ENCODE measurements at regions not wholly inside any gene's neighbourhood (a gene's known extent, or its start where the extent isn't known, plus 50 kb on each side); places are given as distances from the start of the nearest gene placed in this dataset.
"Not testable (repeated sequence)": the region's sequence is repeated elsewhere in the genome, so short reads cannot be mapped to it uniquely, and the experiment has no call there.

DNA sequence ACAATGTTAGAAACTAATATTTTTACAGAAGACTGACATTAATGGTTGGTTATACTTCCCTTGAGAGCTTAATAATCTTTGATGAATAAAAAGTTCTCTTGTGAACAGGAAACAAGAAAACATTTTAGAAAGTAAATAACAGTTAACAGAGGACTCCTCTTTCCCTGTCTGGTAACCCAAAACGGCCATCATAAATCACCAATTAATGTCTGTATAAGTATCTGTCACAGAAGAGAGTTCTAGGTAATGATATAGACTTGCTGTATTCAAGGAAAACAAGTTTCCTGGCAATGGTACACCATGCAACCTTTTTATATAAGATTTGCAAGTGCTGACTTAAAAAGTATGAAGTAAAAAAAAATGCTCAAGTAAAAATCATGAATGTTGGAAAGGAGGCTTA, 426.7 kb downstream of the SOX2 start:
- DNase-seq (ENCODE audit: low spot score), result no peak

- DNase-seq (ENCODE audit: low spot score), result no peak
These were observed 428.1 kb downstream of the SOX2 start for GRCh38 chr3:182139627-182140357.

DNA sequence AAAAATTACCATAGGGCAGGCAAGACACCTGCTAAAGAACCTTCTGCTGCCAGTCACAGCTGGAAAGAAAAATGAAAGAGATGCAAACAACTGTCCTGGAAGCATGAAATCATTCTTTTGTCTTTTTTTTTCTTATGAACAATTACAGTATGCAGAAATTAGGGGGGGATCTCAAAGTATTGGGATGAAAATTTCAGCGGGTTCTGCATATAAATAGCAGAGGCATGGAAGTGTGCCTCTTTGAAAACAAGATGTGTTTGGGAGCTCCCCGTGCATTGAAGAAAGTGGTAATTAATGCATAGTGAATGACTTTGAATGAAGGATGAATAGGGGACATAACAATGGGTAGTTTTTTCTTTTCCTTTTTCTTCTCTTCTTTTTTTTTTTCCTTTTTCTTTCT, 431.2 kb downstream of the SOX2 start:
- DNase-seq (ENCODE audit: low spot score), result no peak

- no peak for DNase-seq (ENCODE audit: low spot score)
These were observed 432.2 kb downstream of the SOX2 start for GRCh38 chr3:182143903-182144302.

- no peak for DNase-seq (ENCODE audit: low spot score)
These were observed 436.6 kb downstream of the SOX2 start for GRCh38 chr3:182148360-182148759.

- DNase-seq (ENCODE audit: low spot score), result no peak
These were observed 437.9 kb downstream of the SOX2 start for GRCh38 chr3:182149594-182149993.

DNA sequence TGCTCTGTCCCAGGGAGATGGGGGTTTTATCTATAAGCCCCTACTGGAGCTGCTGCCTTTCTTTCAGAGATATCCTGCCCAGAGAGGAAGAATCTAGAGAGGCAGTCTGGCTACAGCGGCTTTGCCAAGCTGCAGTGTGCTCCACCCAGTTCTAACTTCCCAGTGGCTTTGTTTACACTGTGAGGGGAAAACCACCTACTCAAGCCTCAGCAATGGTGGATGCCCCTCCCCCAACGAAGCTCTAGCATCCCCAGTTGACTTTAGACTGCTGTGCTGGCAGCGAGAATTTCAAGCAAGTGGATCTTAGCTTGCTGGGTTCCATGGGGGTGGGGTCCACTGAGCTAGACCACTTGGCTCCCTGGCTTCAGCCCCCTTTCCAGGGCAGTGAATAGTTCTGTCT, 444.6 kb downstream of the SOX2 start:
- DNase-seq (ENCODE audit: low spot score), result not testable (repeated sequence)

GRCh38 chr3:182165234-182165633, 453.5 kb downstream of the SOX2 start:
- DNase-seq (ENCODE audit: low spot score), result no peak

GRCh38 chr3:182172534-182172933, 460.8 kb downstream of the SOX2 start:
- no peak for DNase-seq (ENCODE audit: low spot score)

GRCh38 chr3:182178488-182179200, 466.9 kb downstream of the SOX2 start:
- DNase-seq (ENCODE audit: low spot score), result no peak

- no peak for DNase-seq (ENCODE audit: low spot score)
These were observed 467.9 kb downstream of the SOX2 start for GRCh38 chr3:182179631-182180030.

GRCh38 chr3:182180654-182181385, 469.1 kb downstream of the SOX2 start:
- no peak for DNase-seq (ENCODE audit: low spot score)

GRCh38 chr3:182182531-182182968, 470.8 kb downstream of the SOX2 start:
- DNase-seq (ENCODE audit: low spot score), result no peak

DNA sequence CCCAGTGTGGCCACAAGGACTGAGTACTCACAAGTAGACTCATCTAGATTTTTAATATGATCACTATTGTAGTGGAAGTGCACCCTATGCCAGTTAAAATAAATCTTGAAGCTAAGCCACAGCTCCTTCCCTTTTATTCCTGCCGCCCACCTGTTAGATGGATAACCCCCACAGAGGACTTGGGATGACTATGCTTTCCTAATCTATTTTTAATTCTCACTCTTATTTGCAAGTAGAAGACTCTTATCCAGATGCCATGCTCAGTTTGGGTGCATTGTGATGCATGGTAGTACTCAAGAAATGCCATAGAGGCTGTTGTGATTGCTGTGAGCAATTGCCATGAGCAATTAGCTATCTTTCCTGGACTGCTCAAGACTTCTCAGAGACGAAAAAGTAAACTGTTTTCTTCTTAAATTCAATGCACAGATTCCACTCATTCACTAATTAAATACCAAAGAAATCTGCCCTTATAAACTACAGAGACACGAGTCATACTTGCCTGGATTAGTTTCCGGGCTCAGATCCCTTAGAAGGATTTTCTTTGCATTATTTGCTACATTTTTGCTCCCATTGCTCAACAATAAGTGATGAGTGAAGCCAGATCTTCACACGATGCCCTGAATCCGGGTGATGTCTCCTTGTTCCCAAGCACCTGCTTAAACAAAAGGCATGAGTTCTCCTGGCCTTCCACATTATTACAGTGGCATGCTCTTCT, 472.1 kb downstream of the SOX2 start:
- DNase-seq (ENCODE audit: low spot score), result no peak

DNA sequence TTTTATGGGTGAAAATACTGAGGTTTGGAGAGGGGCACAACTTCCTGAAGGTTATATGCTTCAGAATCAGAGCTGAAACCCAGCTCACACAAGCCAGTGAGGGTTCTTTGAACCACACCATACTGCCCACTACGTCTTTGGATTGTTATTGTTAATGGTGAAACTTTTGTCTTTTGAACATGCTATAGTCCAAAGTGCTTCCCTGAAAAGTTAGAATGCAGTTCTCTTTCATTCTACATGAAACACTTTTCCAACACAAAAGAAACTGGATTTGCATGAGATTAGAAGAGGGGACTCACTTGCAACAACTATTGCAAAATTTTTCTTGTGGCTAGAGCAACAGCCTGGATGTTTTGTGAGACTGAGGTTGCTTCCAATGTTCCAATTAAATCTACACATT, 473.6 kb downstream of the SOX2 start:
- DNase-seq (ENCODE audit: low spot score), result no peak

GRCh38 chr3:182190056-182190455, 478.3 kb downstream of the SOX2 start:
- DNase-seq (ENCODE audit: low spot score), result no peak

- DNase-seq (ENCODE audit: low spot score), result no peak
These were observed 486.6 kb downstream of the SOX2 start for GRCh38 chr3:182198345-182198744.

DNA sequence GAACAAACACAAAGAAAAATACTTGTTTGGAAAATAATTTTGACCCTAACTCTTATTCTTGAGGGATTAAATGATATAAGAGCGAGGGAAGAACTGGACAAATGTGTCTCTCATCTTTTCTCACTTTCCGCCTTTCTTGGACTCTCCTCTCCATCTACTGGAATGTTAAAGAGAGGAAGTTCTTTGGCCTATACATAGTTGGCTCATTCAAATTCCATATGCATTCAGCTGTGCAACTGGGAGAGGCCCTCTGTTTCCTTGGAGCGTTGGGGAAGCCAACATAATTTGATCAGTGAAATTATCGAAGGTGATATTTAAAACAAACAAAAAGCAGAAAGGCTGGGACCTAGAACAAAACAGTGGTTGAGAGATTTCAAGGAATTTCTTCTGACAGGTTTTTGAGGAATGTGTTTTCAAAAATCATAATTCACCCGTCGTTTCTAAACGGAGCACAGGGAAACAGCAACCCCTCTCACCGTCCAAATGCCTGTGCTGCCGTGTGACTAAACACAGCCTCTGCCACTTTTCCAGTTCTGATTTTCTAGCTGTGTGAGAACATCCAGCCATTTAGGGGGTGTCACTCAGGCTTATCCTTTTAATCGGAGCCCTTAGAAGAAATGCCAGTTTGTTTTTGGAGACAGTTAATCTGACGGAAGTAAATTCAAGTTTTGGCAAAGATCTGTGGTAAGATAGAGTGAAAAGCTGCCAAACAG, 489.9 kb downstream of the SOX2 start:
- DNase-seq (ENCODE audit: low spot score), result no peak

GRCh38 chr3:182212479-182213076, 500.9 kb downstream of the SOX2 start:
- no peak for DNase-seq (ENCODE audit: low spot score)

DNA sequence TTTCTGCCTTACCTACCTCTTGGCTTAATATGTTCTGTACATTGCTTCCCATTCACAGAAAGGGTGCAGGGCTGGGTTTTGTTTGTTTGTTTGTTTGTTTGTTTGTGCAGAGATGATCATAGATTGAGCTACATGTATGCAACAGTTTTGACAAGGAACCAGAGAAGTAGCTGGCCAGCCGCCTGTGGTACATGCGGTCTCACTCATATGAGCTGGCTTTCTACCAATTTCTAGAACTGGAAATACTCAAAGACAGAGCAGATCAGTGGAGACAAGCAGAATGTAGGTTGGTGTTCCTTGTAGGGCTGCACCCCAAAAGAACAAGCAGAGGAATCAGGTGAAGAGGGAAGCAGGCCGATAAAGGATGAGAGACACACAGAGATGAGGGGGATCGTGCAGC, 502.7 kb downstream of the SOX2 start:
- DNase-seq (ENCODE audit: low spot score), result no peak

DNA sequence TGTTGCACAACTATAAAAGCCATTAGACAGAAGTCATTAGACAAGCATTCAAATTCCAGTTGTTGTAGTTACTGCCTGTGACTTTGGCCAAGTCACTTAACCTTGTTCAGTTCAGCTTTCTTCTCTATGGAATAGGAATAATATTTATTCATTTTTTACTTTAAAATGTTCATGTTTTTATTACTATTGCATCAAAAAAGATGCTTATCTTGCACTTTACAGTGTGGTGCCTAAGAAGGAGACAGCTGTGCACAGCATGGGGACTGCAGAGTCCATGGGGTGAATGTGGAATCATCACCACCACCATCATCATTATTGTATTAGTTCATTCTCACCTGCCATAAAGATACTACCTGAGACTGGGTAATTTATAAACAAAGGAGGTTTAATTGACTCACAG, 504.2 kb downstream of the SOX2 start:
- DNase-seq (ENCODE audit: low spot score), result no peak
